CD4-positive, alpha-beta T cell treated with Interferon gamma for 1 hour (primary cell): ENCODE measurements at regions not wholly inside any gene's neighbourhood (a gene's known extent, or its start where the extent isn't known, plus 50 kb on each side); places are given as distances from the start of the nearest gene placed in this dataset.

Experiments used
- DNase-seq: peaks from one replicate; pipeline ENCODE4 v3.0.0-alpha.2; 2020

DNA sequence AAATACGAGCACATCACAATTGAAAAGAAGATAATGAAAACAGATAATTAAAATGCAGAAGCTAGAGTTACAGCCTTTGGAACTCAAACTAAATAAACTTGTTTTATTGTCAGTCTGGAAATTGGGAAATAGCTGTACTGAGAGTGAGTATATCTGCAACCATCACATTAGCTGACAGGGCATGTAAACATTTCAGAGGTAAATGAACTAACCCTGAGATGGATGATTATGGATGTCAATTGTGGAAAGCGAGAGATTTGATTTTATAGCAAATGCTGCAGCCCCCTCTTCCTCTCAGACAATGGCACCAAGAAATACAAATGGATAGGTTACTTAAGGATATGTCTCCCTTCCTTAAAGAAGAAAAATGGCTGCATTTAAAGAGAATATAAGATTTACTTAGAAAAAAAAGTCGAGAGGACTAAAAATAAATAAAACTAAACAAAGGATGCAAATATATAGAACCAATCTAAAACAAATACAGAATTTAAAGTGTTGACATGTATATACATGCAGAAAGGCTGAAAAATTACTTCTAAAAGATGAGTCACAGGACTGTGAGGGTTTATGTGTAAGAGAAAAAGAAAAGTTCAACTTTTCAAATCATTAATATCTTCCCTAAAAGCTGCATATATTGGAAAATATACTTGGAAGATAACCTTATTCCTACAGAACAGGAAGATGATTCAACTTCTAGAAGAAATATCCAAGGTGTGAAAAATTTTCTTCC lies 120.3 kb upstream of the FLRT2 start:
- no peak for DNase-seq

DNA sequence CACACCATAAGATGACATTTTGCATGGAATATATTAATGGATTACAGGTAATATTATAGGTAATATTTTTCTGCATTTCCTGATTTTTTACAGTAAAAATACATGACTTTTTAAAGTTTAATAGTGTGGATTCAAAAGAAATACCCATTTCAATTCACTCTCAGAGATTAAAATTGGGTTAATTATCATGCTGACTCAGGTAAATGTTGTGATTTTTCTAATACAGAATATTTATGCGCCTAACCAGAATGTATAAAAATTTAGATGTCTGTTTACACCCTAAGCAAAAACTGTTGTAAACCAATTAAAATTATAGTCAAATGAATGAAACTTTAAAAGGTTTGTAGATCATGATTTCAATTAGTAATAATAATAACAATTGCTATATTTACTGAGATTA lies 117.2 kb upstream of the FLRT2 start:
- no peak for DNase-seq

DNA sequence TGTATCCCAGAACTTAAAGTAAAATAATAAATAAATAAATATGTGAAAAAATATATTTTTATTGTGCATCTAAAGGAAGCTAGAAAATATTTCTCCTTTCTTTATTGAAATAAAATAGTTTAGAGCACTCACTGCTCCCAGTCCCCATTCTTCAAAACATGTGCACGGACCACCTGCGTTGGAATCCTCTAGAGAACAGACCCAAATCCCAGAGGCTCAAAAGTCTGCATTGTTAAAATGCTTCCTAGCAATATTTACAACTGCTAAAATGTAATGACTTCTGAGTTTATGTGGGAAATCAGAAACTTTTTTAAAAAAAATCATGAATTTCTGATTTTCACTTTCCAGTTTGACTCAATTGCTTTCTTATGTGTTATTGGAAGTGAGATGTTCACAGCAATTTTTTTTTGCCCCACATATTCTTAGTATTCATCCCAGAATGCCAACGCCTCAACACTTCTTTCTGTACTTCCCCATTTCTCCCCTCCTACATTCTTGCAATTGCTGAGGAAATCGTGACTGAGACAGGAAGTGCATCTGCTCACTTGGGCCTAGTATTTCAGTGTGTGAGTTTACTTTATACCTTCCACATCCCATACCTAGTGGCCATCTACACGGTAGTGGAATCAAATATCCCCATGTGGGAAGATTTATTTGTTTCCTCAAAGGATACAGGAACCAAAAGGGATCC lies 116.0 kb upstream of the FLRT2 start:
- no peak for DNase-seq

DNA sequence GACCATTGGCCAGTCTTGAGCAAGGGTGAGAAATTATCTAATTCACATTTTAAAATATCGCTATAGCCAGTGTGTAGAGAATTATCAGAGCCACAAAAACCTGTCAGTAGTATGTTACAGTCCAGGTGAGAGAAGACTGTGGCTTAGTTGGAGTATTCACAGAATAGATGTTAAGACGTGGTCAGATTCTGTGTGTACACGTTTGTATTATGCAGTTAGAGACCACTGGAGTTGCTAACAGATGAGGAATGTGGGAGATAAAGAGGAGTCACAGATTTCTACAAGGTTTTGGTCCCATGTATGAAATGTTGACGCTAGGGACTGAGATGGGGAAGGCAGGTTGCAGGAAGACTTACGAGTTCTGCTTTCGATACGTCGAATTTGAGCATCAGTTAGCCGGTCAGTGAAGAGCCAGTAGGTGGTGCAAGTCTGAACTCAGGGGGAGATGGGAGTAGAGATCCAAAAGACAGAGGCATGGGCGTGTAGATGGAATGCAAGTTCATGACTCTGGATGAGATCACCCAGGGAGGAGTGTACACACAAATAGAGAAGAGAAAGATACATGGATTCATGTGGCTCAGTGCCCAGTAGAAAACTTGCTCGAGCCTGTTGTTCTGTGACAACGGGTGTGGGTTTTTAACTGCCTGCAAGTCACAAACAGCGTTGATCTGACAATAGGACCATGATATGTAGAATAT lies 114.8 kb upstream of the FLRT2 start:
- no peak for DNase-seq

DNA sequence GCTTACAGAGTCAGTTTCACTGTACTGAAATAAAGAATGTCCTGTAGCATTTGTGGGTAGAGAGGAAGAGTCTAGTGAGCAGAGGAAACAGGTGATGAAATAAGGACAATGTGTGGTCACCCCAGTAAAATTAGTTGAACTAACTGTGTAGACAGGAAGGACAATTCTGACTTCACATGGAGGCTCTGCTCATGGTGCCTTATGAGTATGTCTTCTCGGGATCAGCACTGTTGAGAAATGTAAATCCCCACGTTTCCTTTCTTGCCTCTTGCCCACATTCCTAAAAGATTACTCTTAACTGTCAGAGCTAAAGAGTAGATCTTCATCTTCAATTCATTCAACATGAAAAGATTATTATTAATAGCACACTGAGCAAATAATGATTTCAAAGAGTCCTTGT lies 113.2 kb upstream of the FLRT2 start:
- no peak for DNase-seq

DNA sequence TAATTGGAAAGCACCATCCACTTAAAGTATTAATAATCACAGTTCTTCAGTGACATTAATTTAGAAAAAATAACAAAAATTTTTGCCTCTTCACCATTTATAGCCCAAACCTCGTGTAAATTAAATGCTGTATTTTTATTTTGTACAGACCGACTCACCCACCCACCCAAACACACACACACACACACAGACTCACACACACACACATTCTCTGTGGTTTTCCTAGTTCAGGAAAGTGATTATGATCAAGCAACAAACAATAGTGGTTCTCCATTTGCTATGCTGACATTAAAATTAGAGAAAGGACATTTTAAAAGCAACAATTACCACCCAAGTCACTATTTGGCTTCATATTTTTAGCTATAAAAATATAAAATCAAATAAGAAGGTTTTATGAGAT lies 112.5 kb upstream of the FLRT2 start:
- no peak for DNase-seq

DNA sequence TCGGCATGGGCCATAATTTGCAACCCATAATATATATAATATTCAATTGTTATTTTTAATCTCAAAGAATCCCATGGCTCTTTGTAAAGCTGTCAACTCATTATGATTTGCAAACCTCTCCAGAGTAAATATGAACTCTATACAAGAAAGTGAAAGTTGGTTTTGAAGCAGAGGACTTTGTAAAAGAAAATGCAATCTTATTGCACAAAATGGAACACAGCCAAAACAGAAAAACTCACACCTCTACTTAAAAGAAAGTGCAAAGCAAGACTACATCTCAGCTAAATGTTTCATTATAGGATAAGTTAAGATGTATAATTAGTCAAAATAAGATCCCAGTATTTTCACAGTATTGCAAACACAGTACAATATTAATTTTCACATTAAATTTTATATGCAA lies 111.2 kb upstream of the FLRT2 start:
- no peak for DNase-seq

DNA sequence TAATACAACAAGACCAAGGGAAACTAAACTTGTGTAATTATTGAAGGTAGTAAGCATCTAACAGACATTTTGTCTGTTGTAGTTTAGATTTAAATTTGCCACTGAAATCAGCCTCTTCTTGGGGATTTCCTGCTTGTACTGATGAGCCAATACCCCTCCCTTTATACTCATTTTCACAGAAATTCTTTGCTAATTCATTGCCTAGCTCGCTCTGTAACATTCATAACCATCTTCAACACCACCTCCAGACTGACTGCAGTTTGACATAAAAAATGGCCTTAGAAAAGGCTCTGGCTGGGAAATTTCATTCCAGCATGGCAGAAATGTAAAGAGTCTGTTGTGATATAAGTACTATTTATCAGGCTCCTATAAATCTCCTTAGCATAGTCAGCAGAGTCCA lies 109.7 kb upstream of the FLRT2 start:
- no peak for DNase-seq

DNA sequence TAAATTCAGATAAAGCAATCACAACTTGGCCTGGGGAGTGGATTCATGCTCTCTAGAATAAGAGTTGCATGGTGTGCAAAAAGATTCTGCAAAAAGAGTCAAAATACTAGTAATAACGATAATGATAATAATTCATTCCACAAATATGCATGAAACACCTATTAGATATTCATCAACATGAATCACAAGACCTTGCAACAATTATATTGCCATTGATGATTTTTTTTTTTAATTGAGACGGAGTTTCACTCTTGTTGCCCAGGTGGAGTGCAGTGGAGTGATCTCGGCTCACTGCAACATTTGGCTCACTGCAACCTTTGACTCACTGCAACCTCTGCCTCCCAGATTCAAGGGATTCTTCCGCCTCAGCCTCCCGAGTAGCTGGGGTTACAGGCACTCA lies 109.2 kb upstream of the FLRT2 start:
- DNase-seq = no peak

DNA sequence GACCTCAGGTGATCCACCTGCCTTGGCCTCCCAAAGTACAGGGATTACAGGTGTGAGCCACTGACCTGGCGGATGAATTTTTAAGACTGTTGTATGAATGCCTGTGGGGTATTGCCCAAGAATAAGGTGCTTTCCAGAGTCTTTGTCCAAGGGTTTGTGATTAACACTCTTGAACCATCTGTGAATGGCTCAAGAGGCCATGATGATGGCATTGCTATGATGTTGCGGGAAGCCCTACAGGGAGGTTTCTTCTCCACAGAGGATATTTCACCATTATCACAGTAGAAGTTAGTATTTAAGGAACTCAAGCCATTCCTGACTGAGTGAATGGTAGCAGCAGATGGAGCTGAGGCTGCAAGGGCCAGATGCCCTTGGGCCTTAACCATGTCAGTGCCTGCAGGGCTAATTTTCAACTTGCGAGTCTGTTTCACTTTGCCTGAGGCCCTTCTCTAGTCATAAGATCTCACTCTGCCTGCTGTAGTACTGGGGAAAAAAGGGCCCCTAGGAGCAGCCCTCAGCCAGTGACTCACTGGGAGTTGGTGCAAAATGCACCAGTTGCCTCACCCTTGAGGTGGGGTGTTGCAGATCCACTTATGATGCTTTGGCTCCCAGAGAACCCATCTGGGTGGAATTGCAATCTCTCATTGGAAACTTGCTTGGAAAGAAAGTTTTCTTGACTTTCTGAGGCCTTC lies 108.6 kb upstream of the FLRT2 start:
- DNase-seq = no peak

DNA sequence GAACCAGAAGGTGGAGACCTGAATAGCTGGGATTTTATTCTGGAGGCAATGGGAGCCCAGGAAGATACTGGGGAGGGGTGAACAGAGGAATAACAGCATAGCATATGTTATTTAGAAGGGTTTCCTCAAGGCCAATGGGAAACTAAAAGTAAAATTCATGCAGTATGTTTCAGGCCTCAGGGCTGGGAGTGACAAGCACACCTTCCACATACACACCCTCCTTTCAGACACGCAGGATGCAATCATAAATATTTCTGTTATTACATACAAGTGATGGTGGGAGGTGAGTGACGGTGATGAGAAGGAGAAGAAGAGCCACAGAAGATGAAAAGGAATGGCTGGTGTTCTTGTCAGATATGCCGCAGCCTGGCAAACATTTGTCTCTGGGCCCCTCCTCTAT lies 106.1 kb upstream of the FLRT2 start:
- no peak for DNase-seq

DNA sequence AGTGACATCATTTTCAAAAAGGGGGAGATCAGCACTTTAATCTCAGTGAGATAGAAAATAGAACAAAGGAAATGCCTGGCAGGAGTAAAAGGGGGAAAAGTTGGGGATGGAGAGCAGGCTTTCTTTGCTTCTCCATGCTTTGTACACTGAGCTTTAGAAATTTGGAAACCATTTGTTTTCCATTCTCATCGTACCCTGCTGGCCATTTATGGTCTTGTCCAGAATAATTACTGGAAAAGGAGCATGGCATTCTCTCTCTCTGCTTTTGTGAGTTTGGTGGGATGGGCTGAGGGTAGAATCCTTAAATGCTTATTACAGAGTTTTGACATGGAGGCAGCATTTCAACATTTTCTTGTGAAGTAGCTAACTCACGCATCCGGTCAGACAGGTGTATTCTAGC lies 104.4 kb upstream of the FLRT2 start:
- no peak for DNase-seq

DNA sequence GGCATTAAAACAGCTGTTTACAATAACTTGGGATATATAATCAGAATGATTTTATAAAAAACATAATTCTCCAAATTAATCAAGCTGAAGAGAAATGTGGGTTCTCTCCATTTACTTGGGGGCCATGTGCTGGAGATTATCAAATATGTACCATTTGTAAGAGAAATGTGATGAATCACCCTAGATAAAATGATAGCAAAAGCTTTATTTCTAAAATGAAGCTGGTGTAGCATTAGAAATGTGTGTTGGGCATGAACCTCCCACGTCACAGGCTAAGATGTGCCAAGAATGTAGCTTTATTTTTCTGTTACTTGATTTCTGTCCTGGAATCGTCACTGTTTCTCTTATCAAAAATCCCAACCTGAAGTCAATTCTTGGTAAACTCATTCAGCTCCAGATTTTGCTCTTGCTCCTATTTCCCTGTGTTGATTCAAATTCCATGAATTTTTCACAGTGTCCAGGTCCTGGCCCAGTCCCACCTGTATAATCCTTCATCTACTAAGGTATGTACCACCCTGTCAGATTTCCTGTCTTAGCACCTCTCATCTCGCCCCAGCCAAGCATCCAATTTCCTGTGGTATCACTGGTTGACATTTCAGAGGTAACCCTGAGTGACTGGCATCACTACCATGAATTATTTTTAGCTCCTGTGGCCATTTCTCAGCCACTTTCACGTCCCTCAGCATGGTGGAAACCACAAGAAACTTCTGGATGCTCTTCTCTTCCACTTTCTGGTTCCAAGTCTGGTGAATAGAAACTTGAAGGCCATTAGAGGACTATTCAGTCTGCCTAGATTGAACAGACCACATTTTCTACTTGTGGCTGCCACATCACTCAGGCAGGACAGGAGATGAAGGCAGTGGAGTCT lies 103.6 kb upstream of the FLRT2 start:
- DNase-seq = no peak

DNA sequence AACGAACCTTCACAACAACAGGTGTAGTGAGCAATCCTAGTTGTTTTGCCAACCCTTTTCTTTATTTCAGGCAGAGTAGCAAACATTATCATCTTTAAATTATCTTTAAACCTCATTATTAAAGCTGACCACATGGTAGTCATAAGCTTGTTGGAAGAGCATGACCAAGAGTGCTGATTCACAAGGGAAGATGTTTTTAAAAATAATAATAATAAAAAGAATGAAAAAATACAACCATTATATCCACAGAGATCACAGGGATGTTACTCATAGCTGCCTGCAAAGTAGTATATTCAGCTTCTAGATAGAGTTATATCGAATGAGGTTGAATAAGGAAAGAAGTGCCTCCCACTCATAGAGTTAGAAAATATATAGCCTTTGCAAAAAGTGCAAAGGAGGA lies 101.0 kb upstream of the FLRT2 start:
- DNase-seq = no peak

DNA sequence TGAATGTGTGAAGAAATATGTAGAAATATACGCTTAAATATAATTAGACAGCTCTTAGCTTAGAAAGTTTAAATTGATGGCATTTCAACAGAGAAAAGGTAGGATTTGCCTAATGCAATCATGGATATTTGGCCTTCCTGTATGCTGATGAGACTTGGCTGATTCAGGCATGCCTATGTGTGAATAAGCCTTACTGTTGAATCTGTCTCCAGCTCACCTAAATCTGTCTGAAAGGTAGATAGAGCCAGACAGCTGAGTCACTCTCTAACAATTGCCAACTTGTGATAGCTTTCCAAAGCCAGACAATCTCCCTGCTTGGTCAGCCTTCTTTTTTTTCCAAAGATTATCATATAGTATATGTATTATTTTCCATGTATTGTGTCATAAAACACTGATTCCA lies 92.8 kb upstream of the FLRT2 start:
- DNase-seq = no peak

DNA sequence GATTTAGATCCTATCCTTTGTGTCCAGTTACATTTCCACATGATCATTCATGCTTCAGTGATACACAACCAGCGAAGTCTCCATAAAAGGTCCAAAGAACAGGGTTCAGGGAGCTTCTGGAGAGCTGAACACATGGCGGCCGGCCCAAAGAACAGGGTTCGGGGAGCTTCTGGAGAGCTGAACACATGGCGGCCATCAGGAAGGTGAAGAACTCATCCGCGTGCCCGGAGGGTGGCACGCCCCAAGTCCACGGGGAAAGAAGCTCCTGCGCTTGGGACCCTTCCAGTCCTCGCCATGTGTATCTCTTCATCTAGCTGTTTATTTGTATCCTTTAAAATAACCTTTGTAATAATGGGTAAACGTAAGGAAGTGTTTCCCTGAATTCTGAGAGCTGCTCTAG lies 91.9 kb upstream of the FLRT2 start:
- no peak for DNase-seq

DNA sequence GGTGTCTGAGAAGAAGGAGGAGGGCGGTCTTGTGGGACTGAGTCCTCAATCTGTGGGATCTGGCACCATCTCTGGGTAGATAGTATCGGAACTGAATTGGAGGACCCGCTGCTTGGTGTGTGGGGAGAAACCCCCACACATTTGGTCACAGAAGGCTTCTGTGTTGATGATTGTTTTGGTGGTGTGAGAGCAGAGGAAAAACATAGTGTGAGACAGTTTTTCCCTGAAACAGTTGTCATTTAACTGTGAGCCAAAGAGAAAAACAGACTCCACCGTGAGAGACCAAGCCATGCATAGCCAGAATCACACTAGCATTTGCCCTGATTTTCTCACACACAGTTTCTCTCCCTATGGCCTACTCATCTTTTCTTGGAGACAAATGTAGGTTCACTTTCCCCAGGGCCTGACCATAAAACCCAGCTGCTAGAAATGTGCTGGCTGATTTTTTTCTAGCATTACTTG lies 91.4 kb upstream of the FLRT2 start:
- DNase-seq = no peak

DNA sequence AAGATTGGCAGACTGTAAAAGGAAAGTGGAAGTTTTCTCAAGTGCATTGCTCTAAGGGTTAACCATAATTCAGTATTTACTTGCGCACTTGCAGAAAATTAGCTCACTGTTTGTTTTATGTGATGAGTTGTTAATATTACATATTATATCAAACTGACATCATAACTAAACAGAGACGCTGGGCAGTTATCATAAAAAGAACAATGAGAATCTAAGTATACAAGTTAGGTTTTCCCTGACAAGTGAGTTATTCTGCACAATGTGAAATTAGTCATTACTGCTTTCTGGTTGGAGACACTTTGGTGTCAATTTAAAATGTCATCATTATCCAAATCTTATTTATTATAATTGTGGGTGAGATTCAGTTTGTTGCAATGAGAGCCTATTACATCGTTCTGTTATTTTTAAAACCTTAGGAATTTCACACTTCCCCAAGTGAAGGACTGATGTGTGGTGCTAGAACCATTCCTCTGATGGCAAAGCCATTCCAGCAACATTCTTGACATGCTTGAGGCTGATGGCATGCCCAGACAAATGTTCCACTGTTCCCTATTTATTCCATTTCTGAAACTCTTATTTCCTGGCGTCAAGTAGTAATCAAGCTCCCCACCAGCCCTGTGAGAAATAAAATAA lies 90.1 kb upstream of the FLRT2 start:
- no peak for DNase-seq

DNA sequence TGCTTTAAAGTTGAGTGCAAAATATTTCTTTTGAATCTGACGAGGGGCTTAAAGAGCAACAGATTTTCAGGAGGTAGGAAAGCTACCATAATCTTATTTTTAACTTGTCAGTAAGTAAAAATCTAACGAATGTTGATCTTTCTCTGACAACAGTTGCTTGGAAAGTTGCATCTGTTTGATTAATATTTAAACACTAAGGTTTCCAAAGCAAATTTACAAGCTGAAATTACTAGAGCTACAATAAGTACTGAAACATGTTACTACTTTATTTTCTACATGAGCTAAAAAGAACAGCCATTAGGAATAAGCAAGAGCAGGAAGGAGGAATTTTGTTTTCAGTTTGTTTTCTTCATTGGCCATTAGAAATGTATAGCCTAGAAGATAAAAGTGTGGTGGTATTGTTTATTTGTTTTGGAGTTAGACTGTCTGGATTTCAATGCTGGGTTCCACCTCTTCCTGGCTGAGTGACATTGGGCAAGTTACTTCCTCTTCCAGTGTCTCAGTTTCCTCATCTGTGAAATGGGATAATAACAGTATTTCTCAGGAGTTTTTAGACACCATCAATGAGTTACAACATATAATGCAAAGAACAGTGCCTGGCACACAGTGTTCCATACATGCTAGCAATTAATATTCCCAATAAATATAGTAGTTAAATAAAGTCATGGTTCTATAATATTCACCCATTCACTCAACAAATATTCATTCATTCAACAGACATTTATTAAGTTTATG lies 87.9 kb upstream of the FLRT2 start:
- DNase-seq = no peak

DNA sequence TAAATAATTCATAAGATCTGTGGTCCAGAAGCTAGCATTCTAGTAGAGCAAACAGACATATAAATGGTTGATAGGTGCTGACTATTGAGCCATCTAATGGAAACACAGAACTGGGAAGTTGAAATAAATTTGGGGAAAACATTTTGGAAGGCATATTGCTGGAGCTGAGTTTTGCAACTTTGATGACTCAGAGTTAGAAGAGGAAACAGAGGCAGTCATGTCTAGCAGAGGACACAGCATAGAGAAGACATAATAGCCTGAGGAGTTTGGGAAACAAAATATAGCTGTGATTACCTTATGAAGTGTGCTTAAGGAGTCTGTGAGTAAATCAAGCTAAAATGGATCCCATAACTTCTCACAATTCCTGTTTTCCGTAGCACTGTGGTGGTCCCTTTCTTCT lies 86.9 kb upstream of the FLRT2 start:
- DNase-seq = no peak

DNA sequence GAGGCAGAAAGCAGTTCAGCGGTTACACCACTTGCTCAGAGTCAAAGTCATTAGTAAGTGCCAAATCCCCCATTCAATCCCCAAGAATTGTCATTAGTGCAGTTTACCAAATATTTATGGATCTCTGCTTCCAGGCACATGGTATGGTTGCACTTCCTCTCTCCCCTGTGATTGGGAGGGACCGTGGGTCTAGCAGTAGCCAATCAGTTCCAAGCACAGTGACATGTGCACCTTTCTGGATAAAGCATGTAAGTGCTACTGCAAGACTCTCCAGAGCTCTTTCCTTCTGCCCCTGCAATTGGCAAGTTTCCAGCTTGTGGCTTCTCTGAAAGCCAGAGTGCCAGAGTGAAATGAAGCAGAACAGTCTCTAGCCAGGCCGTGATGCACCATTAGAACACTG lies 85.3 kb upstream of the FLRT2 start:
- DNase-seq = no peak
